HEK293 (cell line): ENCODE measurements at regions not wholly inside any gene's neighbourhood (a gene's known extent, or its start where the extent isn't known, plus 50 kb on each side); places are given as distances from the start of the nearest gene placed in this dataset.

ENCODE experiments used
- CTCF ChIA-PET: fragments of 350-600 bp; formaldehyde crosslinking; extraction: SDS; loops from one replicate; lab custom pipeline; 2021; ENCODE audit warnings: antibody characterized with exemption; lab: Yijun Ruan, JAX
- POLR2A ChIA-PET: fragments of 300-600 bp; formaldehyde crosslinking; extraction: SDS; loops from one replicate; lab custom pipeline; 2020; ENCODE audit warnings: antibody characterized with exemption, inconsistent platforms; lab: Yijun Ruan, JAX
- H3K27ac ChIP-seq: fragments of 200-500 bp; sonication (Bioruptor generic); 2 replicates; pipeline ENCODE4 v1.5.1; 2014; ENCODE audit warnings: low read depth, low read length, control low read depth, inconsistent platforms; ENCODE audit errors: extremely low read depth
- H3K36me3 ChIP-seq, 2 experiments: fragments of 200-500 bp in 1 of 2; sonication (Bioruptor generic) in 1 of 2; 1 replicate in 1 of 2; 2 replicates in 1 of 2; pipeline ENCODE4 v1.5.1; 2014 to 2017; ENCODE audit warnings: inconsistent platforms in 2 of 2, low read length in 2 of 2; ENCODE audit not compliant: control insufficient read depth in 2 of 2, insufficient read depth in 1 of 2
- H3K4me1 ChIP-seq: fragments of 200-500 bp; sonication (Bioruptor generic); 2 replicates; pipeline ENCODE4 v1.5.1; 2014; ENCODE audit warnings: mild to moderate bottlenecking, low read length, inconsistent platforms; ENCODE audit not compliant: control insufficient read depth, insufficient read depth
- H3K4me3 ChIP-seq: 2 replicates; pipeline ENCODE4 v1.5.1; 2011; ENCODE audit warnings: low read depth, mild to moderate bottlenecking, control low read depth, low read length, moderate library complexity
- H3K9me3 ChIP-seq: fragments of 200-500 bp; sonication (Bioruptor generic); 2 replicates; pipeline ENCODE4 v1.5.1; 2014; ENCODE audit warnings: low read depth, low read length, inconsistent platforms; ENCODE audit not compliant: control insufficient read depth, insufficient read depth
- KLF7 ChIP-seq: fragments of 450-650 bp; formaldehyde crosslinking; IDR thresholded peaks from 2 replicates; pipeline ENCODE4 v1.5.1; 2016; ENCODE audit warnings: missing biosample characterization, missing genetic modification characterization, borderline replicate concordance
- ZBTB17 ChIP-seq: fragments of 450-650 bp; formaldehyde crosslinking; IDR thresholded peaks from 2 replicates; pipeline ENCODE4 v1.5.1; 2016; ENCODE audit warnings: missing biosample characterization, missing genetic modification characterization
- ZFHX2 ChIP-seq: fragments of 450-650 bp; formaldehyde crosslinking; conservative IDR thresholded peaks from 2 replicates; pipeline ENCODE4 v1.5.1; 2016; ENCODE audit warnings: missing biosample characterization, missing genetic modification characterization
- ZFP69B ChIP-seq: fragments of 450-650 bp; formaldehyde crosslinking; IDR thresholded peaks from 2 replicates; pipeline ENCODE4 v1.5.1; 2016; ENCODE audit warnings: missing biosample characterization, missing genetic modification characterization
- ZNF155 ChIP-seq: fragments of 450-650 bp; formaldehyde crosslinking; IDR thresholded peaks from 2 replicates; pipeline ENCODE4 v1.5.1; 2016; ENCODE audit warnings: missing biosample characterization, missing genetic modification characterization
- ZNF169 ChIP-seq: fragments of 450-650 bp; formaldehyde crosslinking; IDR thresholded peaks from 2 replicates; pipeline ENCODE4 v1.5.1; 2016; ENCODE audit warnings: missing biosample characterization, missing genetic modification characterization
- ZNF174 ChIP-seq: fragments of 450-650 bp; formaldehyde crosslinking; IDR thresholded peaks from 2 replicates; pipeline ENCODE4 v1.5.0; 2017; ENCODE audit warnings: missing biosample characterization, mild to moderate bottlenecking, missing genetic modification characterization
- ZNF211 ChIP-seq: fragments of 450-650 bp; formaldehyde crosslinking; IDR thresholded peaks from 2 replicates; pipeline ENCODE4 v1.5.1; 2016; ENCODE audit warnings: low read depth, missing biosample characterization, missing genetic modification characterization
- ZNF239 ChIP-seq: fragments of 450-650 bp; formaldehyde crosslinking; IDR thresholded peaks from 2 replicates; pipeline ENCODE4 v1.5.1; 2016; ENCODE audit warnings: missing biosample characterization, missing genetic modification characterization
- ZNF274 ChIP-seq, 2 experiments: fragments of 200-500 bp in 1 of 2; fragments of 450-650 bp in 1 of 2; sonication (Bioruptor generic) in 1 of 2; formaldehyde crosslinking in 1 of 2; IDR thresholded peaks; 2 replicates each; pipeline versions ENCODE4 v1.5.1 to v1.6.1; 2014 to 2016; ENCODE audit warnings: borderline replicate concordance in 1 of 2, inconsistent platforms in 1 of 2, low read length in 1 of 2, missing biosample characterization in 1 of 2, missing genetic modification characterization in 1 of 2
- ZNF280C ChIP-seq: fragments of 450-650 bp; formaldehyde crosslinking; IDR thresholded peaks from 2 replicates; pipeline ENCODE4 v1.5.1; 2016; ENCODE audit warnings: missing biosample characterization, missing genetic modification characterization
- ZNF366 ChIP-seq: fragments of 450-650 bp; formaldehyde crosslinking; conservative IDR thresholded peaks from 2 replicates; pipeline ENCODE4 v1.5.1; 2016; ENCODE audit warnings: missing biosample characterization, missing genetic modification characterization
- ZNF426 ChIP-seq: fragments of 450-650 bp; formaldehyde crosslinking; IDR thresholded peaks from 2 replicates; pipeline ENCODE4 v1.5.1; 2017; ENCODE audit warnings: missing biosample characterization, missing genetic modification characterization, mild to moderate bottlenecking, inconsistent platforms, moderate library complexity
- ZNF433 ChIP-seq: fragments of 450-650 bp; formaldehyde crosslinking; IDR thresholded peaks from 2 replicates; pipeline ENCODE4 v1.5.1; 2016; ENCODE audit warnings: missing biosample characterization, missing genetic modification characterization, low read depth
- ZNF623 ChIP-seq: fragments of 450-650 bp; formaldehyde crosslinking; IDR thresholded peaks from 2 replicates; pipeline ENCODE4 v1.5.1; 2016; ENCODE audit warnings: missing biosample characterization, missing genetic modification characterization
- ZNF704 ChIP-seq: fragments of 450-650 bp; formaldehyde crosslinking; IDR thresholded peaks from 2 replicates; pipeline ENCODE4 v1.5.1; 2016; ENCODE audit warnings: missing biosample characterization, missing genetic modification characterization
- ZSCAN16 ChIP-seq: fragments of 450-650 bp; formaldehyde crosslinking; IDR thresholded peaks from 2 replicates; pipeline ENCODE4 v1.5.1; 2016; ENCODE audit warnings: missing biosample characterization, missing genetic modification characterization
- TF ChIP-seq, protein P1 (sequence below): fragments of 450-650 bp; formaldehyde crosslinking; IDR thresholded peaks from 2 replicates; pipeline ENCODE4 v1.5.1; 2016; ENCODE audit warnings: missing biosample characterization, missing genetic modification characterization

GRCh38 chr9:80569236-80569635 lies 997.5 kb downstream of the TLE4 start (continued):
- TF ChIP-seq ZNF169 (tag by site-specific recombination) (no peak), ZNF623 (no peak), ZNF174 (tag by site-specific recombination) (no peak), ZBTB17 (no peak), ZNF274 (IDR thresholded peaks at IDR 0.05; ENCODE audit: low read length) (no peak), ZNF274 (tag by site-specific recombination; IDR thresholded peaks at IDR 0.05; ENCODE audit: borderline replicate concordance) (no peak), ZNF211 (tag by site-specific recombination) (no peak), ZNF155 (tag by site-specific recombination) (no peak), ZNF426 (tag by site-specific recombination) (no peak)
- TF ChIP-seq, protein P1, sequence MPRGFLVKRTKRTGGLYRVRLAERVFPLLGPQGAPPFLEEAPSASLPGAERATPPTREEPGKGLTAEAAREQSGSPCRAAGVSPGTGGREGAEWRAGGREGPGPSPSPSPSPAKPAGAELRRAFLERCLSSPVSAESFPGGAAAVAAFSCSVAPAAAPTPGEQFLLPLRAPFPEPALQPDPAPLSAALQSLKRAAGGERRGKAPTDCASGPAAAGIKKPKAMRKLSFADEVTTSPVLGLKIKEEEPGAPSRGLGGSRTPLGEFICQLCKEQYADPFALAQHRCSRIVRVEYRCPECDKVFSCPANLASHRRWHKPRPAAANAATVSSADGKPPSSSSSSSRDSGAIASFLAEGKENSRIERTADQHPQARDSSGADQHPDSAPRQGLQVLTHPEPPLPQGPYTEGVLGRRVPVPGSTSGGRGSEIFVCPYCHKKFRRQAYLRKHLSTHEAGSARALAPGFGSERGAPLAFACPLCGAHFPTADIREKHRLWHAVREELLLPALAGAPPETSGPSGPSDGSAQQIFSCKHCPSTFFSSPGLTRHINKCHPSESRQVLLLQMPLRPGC (tag by site-specific recombination), result no peak

GRCh38 chr9:80561526-80561925 lies 989.8 kb downstream of the TLE4 start:
- H3K27ac ChIP-seq, result no peak overlapping the region
- POLR2A ChIA-PET, result no interaction called here
- H3K36me3 ChIP-seq, result no peaks in the 10 kb centered on the region
- H3K4me3 ChIP-seq, result no peak overlapping the region
- H3K9me3 ChIP-seq, result no peaks in the 10 kb centered on the region
- TF ChIP-seq ZFHX2 (tag by site-specific recombination) (no peak), ZNF433 (tag by site-specific recombination) (no peak), ZNF239 (tag by site-specific recombination) (no peak), ZFP69B (tag by site-specific recombination) (no peak), ZNF366 (tag by site-specific recombination) (no peak), ZNF274 (IDR thresholded peaks at IDR 0.05; ENCODE audit: low read length) (no peak), ZNF274 (tag by site-specific recombination; IDR thresholded peaks at IDR 0.05; ENCODE audit: borderline replicate concordance) (no peak)
- no peaks in the 10 kb centered on the region for H3K4me1 ChIP-seq
- CTCF ChIA-PET, result interaction anchor here (0.7 to 1.0 kb wide), 2 partner anchors 9 to 248 kb away, joined by 3 read pairs; no protein-coding TSS in a partner anchor

- Histone ChIP-seq H3K36me3 (no peaks in the 10 kb centered on the region), H3K4me1 (no peaks in the 10 kb centered on the region), H3K9me3 (no peaks in the 10 kb centered on the region), H3K4me3 (no peak overlapping the region), H3K27ac (no peak overlapping the region)
- CTCF ChIA-PET, result interaction anchor here (0.7 to 1.0 kb wide), 2 partner anchors 8 to 248 kb away, joined by 3 read pairs; no protein-coding TSS in a partner anchor
- no peak for TF ChIP-seq ZNF623
- TF ChIP-seq ZSCAN16, result no peak
- no peak for TF ChIP-seq ZNF280C (tag by site-specific recombination)
- TF ChIP-seq ZNF169 (tag by site-specific recombination), result no peak
- TF ChIP-seq KLF7 (tag by site-specific recombination), result no peak
- TF ChIP-seq ZNF704, result no peak
- POLR2A ChIA-PET, result no interaction called here
Observed at GRCh38 chr9:80560976-80561375, 989.2 kb downstream of the TLE4 start.
